ENCODE measurements at regions not wholly inside any gene's neighbourhood (a gene's known extent, or its start where the extent isn't known, plus 50 kb on each side); places are given as distances from the start of the nearest gene placed in this dataset.

DNA sequence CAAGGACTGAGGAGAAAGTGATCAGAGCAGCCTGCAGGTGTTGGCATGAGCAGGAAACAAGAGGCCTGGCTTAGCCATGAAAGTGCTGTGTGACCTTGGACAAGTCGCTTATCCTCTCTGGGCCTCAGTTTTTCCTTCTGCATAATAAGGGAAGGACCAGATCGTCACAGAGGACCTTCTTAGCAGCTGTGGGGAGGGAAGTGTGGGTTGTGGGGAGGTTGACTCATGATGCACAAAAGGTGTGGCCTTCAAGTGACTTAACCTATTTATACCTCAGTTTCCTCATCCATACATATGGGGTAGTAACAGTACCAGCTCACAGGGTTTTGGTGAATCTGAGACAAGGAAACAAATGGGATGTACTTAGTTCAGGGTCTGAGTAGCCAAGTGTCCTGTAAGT is 658.8 kb downstream of the MATN1 start:
- no peak overlapping the region for H3K4me2 ChIP-seq (ENCODE audit: low read depth, low read length)
- no peaks in the 10 kb centered on the region for H3K79me2 ChIP-seq (ENCODE audit: insufficient read depth, low read length)
- no peaks in the 10 kb centered on the region for H3K4me1 ChIP-seq (ENCODE audit: insufficient read depth, low read length)
- in situ Hi-C loops (cut with HindIII; ENCODE audit: extremely low pct_ligation_motif_present, low pct_unique_long_range_greater_than_20kb) = no loop called here
- H3K27ac ChIP-seq (ENCODE audit: extremely low read length, insufficient read depth, low read length) = no peak overlapping the region
- H3K4me3 ChIP-seq (replicated peaks in 1 of 3; ENCODE audit: insufficient read depth in 1 of 3, low read depth in 2 of 3, low read length in 3 of 3) = no peak overlapping the region
- no peaks in the 10 kb centered on the region; a peak in 2 of 5 replicates for H3K27me3 ChIP-seq (ENCODE audit: control insufficient read depth in 1 of 2, insufficient read depth in 2 of 2, low read length in 2 of 2)
- H3K36me3 ChIP-seq (replicated peaks in 1 of 2; ENCODE audit: control insufficient read depth in 1 of 2, insufficient read depth in 2 of 2, low read length in 2 of 2) = no peaks in the 10 kb centered on the region
- no peak overlapping the region for H2AFZ ChIP-seq (ENCODE audit: low read length)
- BruUV-seq (replicated peaks) = no TSS peak
- intact Hi-C loops (cut with micrococcal nuclease; ENCODE audit: unreplicated experiment) = no loop called here
- H3K9me3 ChIP-seq (ENCODE audit: low read length) = no peaks in the 10 kb centered on the region
- ChIA-PET CTCF (ENCODE audit: low intra/inter-chr PET ratio, low total read pairs) (no interaction called here), POLR2A (no interaction called here)
- H4K20me1 ChIP-seq (ENCODE audit: insufficient read depth, low read length) = no peaks in the 10 kb centered on the region
- ATAC-seq (no peak), FAIRE-seq (no peak), DNase-seq (ENCODE audit: low spot score) (no peak)
- peak; percentile 33; the same call in 1 of the 2 replicates for TF ChIP-seq ZNF768 (CRISPR knock-in tag; IDR thresholded peaks at IDR 0.05)
- TF ChIP-seq RNF219 (CRISPR knock-in tag; IDR thresholded peaks at IDR 0.05) = no peak
- no peak overlapping the region for H3K9ac ChIP-seq (ENCODE audit: insufficient read depth, low read depth, low read length)
- 0% methylated on average over 2 of the region's 2 CpGs for WGBS (ENCODE audit: low lambda C conversion rate)

- Histone ChIP-seq H3K4me3 (replicated peaks in 1 of 3; ENCODE audit: insufficient read depth in 1 of 3, low read depth in 2 of 3, low read length in 3 of 3) (no peak overlapping the region), H3K4me2 (ENCODE audit: low read depth, low read length) (no peak overlapping the region), H3K79me2 (ENCODE audit: insufficient read depth, low read length) (no peaks in the 10 kb centered on the region), H3K9ac (ENCODE audit: insufficient read depth, low read depth, low read length) (no peak overlapping the region), H3K9me3 (ENCODE audit: low read length) (no peaks in the 10 kb centered on the region), H3K4me1 (ENCODE audit: insufficient read depth, low read length) (no peaks in the 10 kb centered on the region), H3K36me3 (replicated peaks in 1 of 2; ENCODE audit: control insufficient read depth in 1 of 2, insufficient read depth in 2 of 2, low read length in 2 of 2) (no peaks in the 10 kb centered on the region), H2AFZ (ENCODE audit: low read length) (no peak overlapping the region), H3K27me3 (ENCODE audit: control insufficient read depth in 1 of 2, insufficient read depth in 2 of 2, low read length in 2 of 2) (no peaks in the 10 kb centered on the region; a peak in 1 of 5 replicates), H4K20me1 (ENCODE audit: insufficient read depth, low read length) (no peaks in the 10 kb centered on the region), H3K27ac (ENCODE audit: extremely low read length, insufficient read depth, low read length) (no peak overlapping the region)
- in situ Hi-C loops (cut with HindIII; ENCODE audit: extremely low pct_ligation_motif_present, low pct_unique_long_range_greater_than_20kb) = no loop called here
- POLR2A ChIA-PET = no interaction called here
- DNase-seq (ENCODE audit: low spot score) (no peak), FAIRE-seq (no peak), ATAC-seq (no peak)
- intact Hi-C loops (cut with micrococcal nuclease; ENCODE audit: unreplicated experiment) = no loop called here
- WGBS (ENCODE audit: low lambda C conversion rate) = 15% methylated on average over 7 of the region's 7 CpGs
- CTCF ChIA-PET (ENCODE audit: low intra/inter-chr PET ratio, low total read pairs) = no interaction called here
- BruUV-seq (replicated peaks) = no TSS peak
- TF ChIP-seq NBN (conservative IDR thresholded peaks at IDR 0.05) (no peak), ZNF441 (CRISPR knock-in tag; IDR thresholded peaks at IDR 0.05; ENCODE audit: borderline replicate concordance) (no peak), NFIB (CRISPR knock-in tag; IDR thresholded peaks at IDR 0.05; ENCODE audit: borderline replicate concordance) (no peak), TEAD2 (CRISPR knock-in tag; IDR thresholded peaks at IDR 0.05) (no peak), GTF2F1 (IDR thresholded peaks at IDR 0.05; ENCODE audit: low read length) (no peak), MIER3 (CRISPR knock-in tag; IDR thresholded peaks at IDR 0.05; ENCODE audit: borderline replicate concordance) (no peak), FOSL1 (CRISPR knock-in tag; IDR thresholded peaks at IDR 0.05; ENCODE audit: borderline replicate concordance) (no peak), MYNN (CRISPR knock-in tag; IDR thresholded peaks at IDR 0.05; ENCODE audit: low read depth) (no peak), SPEN (CRISPR knock-in tag; IDR thresholded peaks at IDR 0.05; ENCODE audit: low read depth) (no peak)
- TF ChIP-seq, protein P1, sequence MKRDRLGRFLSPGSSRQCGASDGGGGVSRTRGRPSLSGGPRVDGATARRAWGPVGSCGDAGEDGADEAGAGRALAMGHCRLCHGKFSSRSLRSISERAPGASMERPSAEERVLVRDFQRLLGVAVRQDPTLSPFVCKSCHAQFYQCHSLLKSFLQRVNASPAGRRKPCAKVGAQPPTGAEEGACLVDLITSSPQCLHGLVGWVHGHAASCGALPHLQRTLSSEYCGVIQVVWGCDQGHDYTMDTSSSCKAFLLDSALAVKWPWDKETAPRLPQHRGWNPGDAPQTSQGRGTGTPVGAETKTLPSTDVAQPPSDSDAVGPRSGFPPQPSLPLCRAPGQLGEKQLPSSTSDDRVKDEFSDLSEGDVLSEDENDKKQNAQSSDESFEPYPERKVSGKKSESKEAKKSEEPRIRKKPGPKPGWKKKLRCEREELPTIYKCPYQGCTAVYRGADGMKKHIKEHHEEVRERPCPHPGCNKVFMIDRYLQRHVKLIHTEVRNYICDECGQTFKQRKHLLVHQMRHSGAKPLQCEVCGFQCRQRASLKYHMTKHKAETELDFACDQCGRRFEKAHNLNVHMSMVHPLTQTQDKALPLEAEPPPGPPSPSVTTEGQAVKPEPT (CRISPR knock-in tag; IDR thresholded peaks at IDR 0.05; ENCODE audit: low read depth) = no peak
Observed at GRCh38 chr1:30063621-30064280, 659.6 kb downstream of the MATN1 start.
